ENCODE measurements at regions not wholly inside any gene's neighbourhood (a gene's known extent, or its start where the extent isn't known, plus 50 kb on each side); places are given as distances from the start of the nearest gene placed in this dataset.

GRCh38 chr6:90450268-90450953 lies 136.5 kb downstream of the MAP3K7 start:
- Histone ChIP-seq H3K27me3 (ENCODE audit: insufficient read depth, poor library complexity, severe bottlenecking) (peaks cover 6% of the 10 kb centered on the region), H3K27ac (replicated peaks) (no peak overlapping the region), H3K4me3 (replicated peaks; ENCODE audit: insufficient read depth, low read length) (no peak overlapping the region)
- DNase-seq (ENCODE audit: low read depth in 1 of 2, low spot score in 1 of 2), result no peak
- TF ChIP-seq CTCF (IDR thresholded peaks at IDR 0.05; ENCODE audit: insufficient read depth, low read length), result no peak
- TF ChIP-seq REST (IDR thresholded peaks at IDR 0.05; ENCODE audit: insufficient replicate concordance, low read depth), result no peak
- TF ChIP-seq GABPA (IDR thresholded peaks at IDR 0.05; ENCODE audit: low read depth), result no peak
- TF ChIP-seq SPI1 (IDR thresholded peaks at IDR 0.05; ENCODE audit: borderline replicate concordance, low read depth), result no peak
- no peak for TF ChIP-seq POLR2AphosphoS5 (IDR thresholded peaks at IDR 0.05; ENCODE audit: low read depth)

GRCh38 chr6:90449311-90449710 lies 137.6 kb downstream of the MAP3K7 start:
- no peak for TF ChIP-seq CTCF (IDR thresholded peaks at IDR 0.05; ENCODE audit: insufficient read depth, low read length)
- no peak for TF ChIP-seq REST (IDR thresholded peaks at IDR 0.05; ENCODE audit: insufficient replicate concordance, low read depth)
- TF ChIP-seq SPI1 (IDR thresholded peaks at IDR 0.05; ENCODE audit: borderline replicate concordance, low read depth), result no peak
- TF ChIP-seq GABPA (IDR thresholded peaks at IDR 0.05; ENCODE audit: low read depth), result no peak
- no peak for TF ChIP-seq POLR2AphosphoS5 (IDR thresholded peaks at IDR 0.05; ENCODE audit: low read depth)
- Histone ChIP-seq H3K27me3 (ENCODE audit: insufficient read depth, poor library complexity, severe bottlenecking) (peaks cover 6% of the 10 kb centered on the region), H3K27ac (replicated peaks) (no peak overlapping the region), H3K4me3 (replicated peaks; ENCODE audit: insufficient read depth, low read length) (no peak overlapping the region)
- DNase-seq (ENCODE audit: low read depth in 1 of 2, low spot score in 1 of 2), result no peak

- DNase-seq (ENCODE audit: low read depth in 1 of 2, low spot score in 1 of 2), result no peak
- Histone ChIP-seq H3K27ac (replicated peaks) (no peak overlapping the region), H3K4me3 (replicated peaks; ENCODE audit: insufficient read depth, low read length) (no peak overlapping the region), H3K27me3 (ENCODE audit: insufficient read depth, poor library complexity, severe bottlenecking) (peaks cover 6% of the 10 kb centered on the region)
- TF ChIP-seq REST (IDR thresholded peaks at IDR 0.05; ENCODE audit: insufficient replicate concordance, low read depth) (no peak), SPI1 (IDR thresholded peaks at IDR 0.05; ENCODE audit: borderline replicate concordance, low read depth) (no peak), GABPA (IDR thresholded peaks at IDR 0.05; ENCODE audit: low read depth) (no peak), POLR2AphosphoS5 (IDR thresholded peaks at IDR 0.05; ENCODE audit: low read depth) (no peak), CTCF (IDR thresholded peaks at IDR 0.05; ENCODE audit: insufficient read depth, low read length) (no peak)
Measured at GRCh38 chr6:90448836-90449235, 138.0 kb downstream of the MAP3K7 start.
